Tibial artery (tissue), 4 donors: ENCODE measurements at regions not wholly inside any gene's neighbourhood (a gene's known extent, or its start where the extent isn't known, plus 50 kb on each side); places are given as distances from the start of the nearest gene placed in this dataset.

Source experiments
- DNase-seq, 2 donors: peaks; one replicate each; pipeline ENCODE4 v3.0.0-alpha.2; 2019
- H3K27ac ChIP-seq, 2 donors: fragments of 200-600 bp; sonication (generic) in 1 of 2; 1 replicate in 1 of 2; 2 replicates in 1 of 2; pipeline ENCODE4 v1.5.1; 2018 to 2019; ENCODE audit warnings: mild to moderate bottlenecking in 1 of 2
- H3K27me3 ChIP-seq, 2 donors: fragments of 200-600 bp; sonication (generic) in 1 of 2; one replicate each; pipeline versions ENCODE4 v1.5.1 to v1.6.0; 2016 to 2019
- H3K36me3 ChIP-seq, 3 donors: fragments of 200-600 bp; sonication (generic) in 2 of 3; one replicate each; pipeline ENCODE4 v1.5.1; 2016 to 2019; ENCODE audit warnings: mild to moderate bottlenecking in 2 of 3
- H3K4me1 ChIP-seq, 4 donors: fragments of 200-600 bp; sonication (generic) in 2 of 4; 1 replicate in 3 of 4; 2 replicates in 1 of 4; pipeline ENCODE4 v1.5.1; 2016 to 2019
- H3K4me3 ChIP-seq, 2 donors: fragments of 200-600 bp; sonication (generic) in 1 of 2; 1 replicate in 1 of 2; 2 replicates in 1 of 2; pipeline ENCODE4 v1.5.1; 2018 to 2019; ENCODE audit warnings: mild to moderate bottlenecking in 2 of 2
- H3K9me3 ChIP-seq, 3 donors: fragments of 200-600 bp; sonication (generic) in 1 of 3; one replicate each; pipeline ENCODE4 v1.5.1; 2016 to 2019
- intact Hi-C: fragments of 100-400 bp; cut with DNase I; formaldehyde crosslinking; loops from one replicate; pipeline ENCODE4 v1.15.0; 2023; ENCODE audit warnings: low total_unique reads
- TF ChIP-seq, protein P1 (sequence below), 2 experiments: fragments of 200-600 bp in 1 of 2; fragments of 450-650 bp in 1 of 2; IDR thresholded peaks; one replicate each; pipeline ENCODE4 v1.5.1; 2017 to 2019; ENCODE audit warnings: antibody characterized with exemption in 2 of 2, mild to moderate bottlenecking in 1 of 2, moderate library complexity in 1 of 2

DNA sequence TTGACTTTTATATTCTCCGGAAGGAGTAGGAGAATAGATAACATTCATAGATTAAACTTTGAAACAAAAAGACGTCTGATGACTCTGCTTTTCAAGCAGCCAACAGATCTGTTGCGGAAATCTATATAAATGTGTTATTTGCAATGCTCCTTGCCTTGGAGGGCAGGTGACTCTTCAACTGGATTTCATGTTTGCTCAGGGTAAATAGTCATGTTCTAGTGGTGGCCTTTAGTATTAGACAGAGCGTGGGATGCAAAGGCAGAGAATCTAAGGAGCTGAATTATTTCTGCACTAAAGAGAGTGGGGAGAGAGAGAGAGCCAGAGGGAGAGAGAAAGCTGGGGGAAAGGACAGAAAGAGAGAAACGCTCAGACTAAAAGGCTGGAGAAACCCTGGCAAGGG lies 454.3 kb downstream of the AJAP1 start:
- no peak overlapping the region for H3K4me3 ChIP-seq
- TF ChIP-seq, protein P1, sequence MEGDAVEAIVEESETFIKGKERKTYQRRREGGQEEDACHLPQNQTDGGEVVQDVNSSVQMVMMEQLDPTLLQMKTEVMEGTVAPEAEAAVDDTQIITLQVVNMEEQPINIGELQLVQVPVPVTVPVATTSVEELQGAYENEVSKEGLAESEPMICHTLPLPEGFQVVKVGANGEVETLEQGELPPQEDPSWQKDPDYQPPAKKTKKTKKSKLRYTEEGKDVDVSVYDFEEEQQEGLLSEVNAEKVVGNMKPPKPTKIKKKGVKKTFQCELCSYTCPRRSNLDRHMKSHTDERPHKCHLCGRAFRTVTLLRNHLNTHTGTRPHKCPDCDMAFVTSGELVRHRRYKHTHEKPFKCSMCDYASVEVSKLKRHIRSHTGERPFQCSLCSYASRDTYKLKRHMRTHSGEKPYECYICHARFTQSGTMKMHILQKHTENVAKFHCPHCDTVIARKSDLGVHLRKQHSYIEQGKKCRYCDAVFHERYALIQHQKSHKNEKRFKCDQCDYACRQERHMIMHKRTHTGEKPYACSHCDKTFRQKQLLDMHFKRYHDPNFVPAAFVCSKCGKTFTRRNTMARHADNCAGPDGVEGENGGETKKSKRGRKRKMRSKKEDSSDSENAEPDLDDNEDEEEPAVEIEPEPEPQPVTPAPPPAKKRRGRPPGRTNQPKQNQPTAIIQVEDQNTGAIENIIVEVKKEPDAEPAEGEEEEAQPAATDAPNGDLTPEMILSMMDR (IDR thresholded peaks at IDR 0.05) = no peak
- DNase-seq = no peak

GRCh38 chr1:5105744-5106143 lies 451.3 kb downstream of the AJAP1 start:
- TF ChIP-seq, protein P1 (IDR thresholded peaks at IDR 0.05) = no peak
- H3K36me3 ChIP-seq = no peaks in the 10 kb centered on the region
- H3K27me3 ChIP-seq = no peaks in the 10 kb centered on the region
- H3K27ac ChIP-seq = no peak overlapping the region
- no peaks in the 10 kb centered on the region for H3K4me1 ChIP-seq
- H3K4me3 ChIP-seq = no peak overlapping the region
- no peaks in the 10 kb centered on the region for H3K9me3 ChIP-seq
- no peak for DNase-seq
- intact Hi-C loops = no loop called here

More for the DNA sequence above, 454.3 kb downstream of the AJAP1 start:
- no peaks in the 10 kb centered on the region for H3K36me3 ChIP-seq
- intact Hi-C loops = no loop called here
- no peak overlapping the region for H3K27ac ChIP-seq
- no peaks in the 10 kb centered on the region for H3K27me3 ChIP-seq
- H3K4me1 ChIP-seq = no peaks in the 10 kb centered on the region
- no peaks in the 10 kb centered on the region for H3K9me3 ChIP-seq

DNA sequence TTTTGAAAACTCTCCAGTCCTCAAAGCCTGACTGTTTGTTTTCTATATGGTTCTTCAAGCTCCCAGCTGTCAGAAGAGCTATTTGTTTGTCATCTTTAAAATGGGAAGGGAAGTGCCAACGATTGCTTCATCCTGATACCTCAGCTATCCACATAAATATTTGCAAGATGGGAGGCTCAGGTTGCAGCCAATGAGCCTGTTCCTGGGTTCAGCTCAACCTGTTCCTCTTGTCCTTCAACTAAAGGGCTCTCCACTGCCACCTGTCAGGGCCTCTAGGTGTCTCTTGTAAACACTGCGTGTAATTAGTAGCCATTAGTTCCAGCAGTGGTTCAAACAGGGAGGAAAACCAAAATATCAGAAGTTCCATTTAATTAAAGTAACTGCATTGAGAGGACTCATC lies 445.1 kb downstream of the AJAP1 start:
- H3K9me3 ChIP-seq = no peaks in the 10 kb centered on the region
- intact Hi-C loops = no loop called here
- no peaks in the 10 kb centered on the region for H3K36me3 ChIP-seq
- no peak overlapping the region for H3K27ac ChIP-seq
- H3K4me1 ChIP-seq = no peaks in the 10 kb centered on the region
- no peak overlapping the region for H3K4me3 ChIP-seq
- no peaks in the 10 kb centered on the region for H3K27me3 ChIP-seq
- TF ChIP-seq, protein P1 (IDR thresholded peaks at IDR 0.05) = no peak
- no peak for DNase-seq

GRCh38 chr1:5098981-5099385 lies 444.6 kb downstream of the AJAP1 start:
- Histone ChIP-seq H3K36me3 (no peaks in the 10 kb centered on the region), H3K4me3 (no peak overlapping the region), H3K4me1 (no peaks in the 10 kb centered on the region), H3K9me3 (no peaks in the 10 kb centered on the region), H3K27ac (no peak overlapping the region), H3K27me3 (no peaks in the 10 kb centered on the region)
- intact Hi-C loops = no loop called here
- DNase-seq = no peak
- TF ChIP-seq, protein P1 (IDR thresholded peaks at IDR 0.05) = no peak

- Histone ChIP-seq H3K4me3 (no peak overlapping the region), H3K27me3 (no peaks in the 10 kb centered on the region), H3K36me3 (no peaks in the 10 kb centered on the region), H3K9me3 (peaks cover 0 to 14% (median 11%) of the 10 kb centered on the region in 3 donors), H3K27ac (no peak overlapping the region), H3K4me1 (no peaks in the 10 kb centered on the region)
- TF ChIP-seq, protein P1 (IDR thresholded peaks at IDR 0.05) = no peak
- intact Hi-C loops = no loop called here
- no peak for DNase-seq
Measured at GRCh38 chr1:5093042-5093441, 438.6 kb downstream of the AJAP1 start.

DNA sequence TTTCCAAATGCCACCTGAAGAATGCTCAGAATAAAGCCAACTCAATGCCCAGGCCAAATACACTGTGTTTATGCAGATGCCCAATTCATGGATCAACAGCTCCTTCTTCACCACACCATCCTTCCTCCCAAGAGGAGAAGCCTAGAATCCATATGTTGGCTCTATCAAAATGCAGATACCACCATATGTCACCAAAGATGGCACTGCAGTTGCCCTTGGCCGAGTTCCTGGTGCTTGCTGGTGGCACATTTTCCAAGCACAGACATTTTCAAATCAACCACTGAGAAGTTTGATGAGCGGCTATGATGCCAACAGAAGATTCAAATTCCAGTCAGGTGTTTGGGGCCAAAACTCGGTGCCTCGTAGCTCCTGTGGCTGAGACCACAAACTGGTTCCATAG lies 430.3 kb downstream of the AJAP1 start:
- no peak overlapping the region for H3K4me3 ChIP-seq
- no peaks in the 10 kb centered on the region for H3K27me3 ChIP-seq
- H3K9me3 ChIP-seq = no peaks in the 10 kb centered on the region
- no peak for DNase-seq
- H3K4me1 ChIP-seq = no peaks in the 10 kb centered on the region
- TF ChIP-seq, protein P1 (IDR thresholded peaks at IDR 0.05) = no peak
- no peaks in the 10 kb centered on the region for H3K36me3 ChIP-seq
- H3K27ac ChIP-seq = no peak overlapping the region
- intact Hi-C loops = no loop called here
